ENCODE measurements at regions not wholly inside any gene's neighbourhood (a gene's known extent, or its start where the extent isn't known, plus 50 kb on each side); places are given as distances from the start of the nearest gene placed in this dataset.
"Not testable (repeated sequence)": the region's sequence is repeated elsewhere in the genome, so short reads cannot be mapped to it uniquely, and the experiment has no call there.

DNA sequence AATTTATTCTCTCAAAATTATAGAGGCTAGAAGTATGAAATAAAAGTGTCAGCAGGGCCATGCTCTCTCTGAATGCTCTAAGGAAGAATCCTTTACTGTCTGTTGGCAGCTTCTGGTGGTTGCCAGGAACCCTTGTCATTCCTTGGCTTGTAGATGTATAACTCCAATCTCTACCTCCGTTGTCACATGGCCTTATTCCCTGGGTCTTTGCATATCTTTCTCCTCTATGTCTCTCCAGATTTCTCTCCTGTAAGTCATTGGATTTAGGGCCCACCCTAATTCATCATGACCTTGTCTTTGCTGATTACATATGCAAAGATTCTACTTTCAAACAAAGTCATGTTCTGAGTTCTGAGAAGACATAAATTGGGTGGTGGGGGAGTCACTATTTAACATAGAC, 127.0 kb upstream of the CHST9 start:
- Mint-ChIP-seq H3K4me3 (no peak overlapping the region), H3K9me3 (peaks cover 13% of the 10 kb centered on the region), H3K36me3 (ENCODE audit: low read depth) (no peaks in the 10 kb centered on the region; the same call in 1 of the 2 replicates), H3K27ac (no peak overlapping the region), H3K27me3 (ENCODE audit: insufficient read depth) (no peaks in the 10 kb centered on the region), H3K4me1 (ENCODE audit: low read depth) (no peaks in the 10 kb centered on the region)
- TF ChIP-seq, protein P1, sequence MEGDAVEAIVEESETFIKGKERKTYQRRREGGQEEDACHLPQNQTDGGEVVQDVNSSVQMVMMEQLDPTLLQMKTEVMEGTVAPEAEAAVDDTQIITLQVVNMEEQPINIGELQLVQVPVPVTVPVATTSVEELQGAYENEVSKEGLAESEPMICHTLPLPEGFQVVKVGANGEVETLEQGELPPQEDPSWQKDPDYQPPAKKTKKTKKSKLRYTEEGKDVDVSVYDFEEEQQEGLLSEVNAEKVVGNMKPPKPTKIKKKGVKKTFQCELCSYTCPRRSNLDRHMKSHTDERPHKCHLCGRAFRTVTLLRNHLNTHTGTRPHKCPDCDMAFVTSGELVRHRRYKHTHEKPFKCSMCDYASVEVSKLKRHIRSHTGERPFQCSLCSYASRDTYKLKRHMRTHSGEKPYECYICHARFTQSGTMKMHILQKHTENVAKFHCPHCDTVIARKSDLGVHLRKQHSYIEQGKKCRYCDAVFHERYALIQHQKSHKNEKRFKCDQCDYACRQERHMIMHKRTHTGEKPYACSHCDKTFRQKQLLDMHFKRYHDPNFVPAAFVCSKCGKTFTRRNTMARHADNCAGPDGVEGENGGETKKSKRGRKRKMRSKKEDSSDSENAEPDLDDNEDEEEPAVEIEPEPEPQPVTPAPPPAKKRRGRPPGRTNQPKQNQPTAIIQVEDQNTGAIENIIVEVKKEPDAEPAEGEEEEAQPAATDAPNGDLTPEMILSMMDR (IDR thresholded peaks at IDR 0.05), result no peak
- DNase-seq, result no peak

DNA sequence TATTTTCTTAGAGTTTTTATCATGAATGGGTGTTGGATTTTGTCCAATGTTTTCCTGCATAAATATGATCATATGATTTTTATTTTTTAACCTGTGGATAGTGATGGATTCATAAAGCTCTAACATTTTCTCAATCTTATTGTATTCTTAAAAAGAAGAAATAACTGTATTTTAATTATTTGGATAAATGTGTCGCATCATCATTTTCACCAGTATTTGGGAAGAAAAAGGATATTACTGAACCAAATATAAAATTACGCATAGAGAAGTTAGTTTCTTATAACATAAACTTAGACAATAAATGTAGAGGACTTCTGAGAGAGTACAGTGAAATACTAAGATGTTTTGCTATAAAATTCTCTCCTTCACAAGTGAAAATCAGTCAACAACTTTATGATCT, 126.0 kb upstream of the CHST9 start:
- H3K4me1 Mint-ChIP-seq (ENCODE audit: low read depth), result no peaks in the 10 kb centered on the region
- TF ChIP-seq, protein P1 (IDR thresholded peaks at IDR 0.05), result no peak

DNA sequence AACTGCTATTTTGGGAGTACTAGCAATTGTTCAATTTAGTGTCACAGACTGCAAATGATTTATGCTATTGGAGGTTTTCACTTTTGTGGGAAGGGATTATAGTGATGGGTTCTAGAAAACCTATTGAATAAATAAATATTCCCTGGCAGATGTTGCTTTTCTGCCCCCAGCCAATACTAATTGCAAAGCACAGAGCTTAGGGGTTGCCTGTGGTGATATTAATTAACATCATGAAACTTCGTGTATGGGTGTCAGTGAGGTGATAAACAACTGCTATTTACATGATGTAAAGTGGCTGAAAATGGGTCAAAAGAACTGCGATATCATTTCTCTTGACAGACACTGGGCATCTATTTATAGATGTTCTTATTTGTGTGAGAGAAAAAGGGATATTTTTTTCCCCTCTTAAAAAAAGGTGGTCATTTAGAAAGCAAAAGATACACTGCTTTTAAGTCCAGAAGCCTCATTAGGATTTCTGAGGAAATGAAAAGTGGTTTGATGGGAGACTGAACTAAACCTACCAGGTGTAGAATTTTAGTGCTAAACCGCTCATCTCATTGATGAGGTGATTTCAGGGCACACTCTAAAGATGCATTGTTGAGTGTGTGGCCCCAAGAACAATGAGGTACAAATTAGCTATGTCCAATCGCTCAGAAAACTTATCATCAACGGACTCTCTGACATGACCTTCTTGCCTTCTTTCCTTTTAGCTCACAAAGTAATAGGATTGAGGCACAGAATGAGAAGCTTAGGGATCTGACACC, 116.7 kb upstream of the CHST9 start:
- no peaks in the 10 kb centered on the region for H3K36me3 Mint-ChIP-seq (ENCODE audit: low read depth)
- TF ChIP-seq, protein P1 (IDR thresholded peaks at IDR 0.05), result no peak
- H3K9me3 Mint-ChIP-seq, result peaks cover 27% of the 10 kb centered on the region
- no peak overlapping the region for H3K4me3 Mint-ChIP-seq
- H3K27me3 Mint-ChIP-seq (ENCODE audit: insufficient read depth), result no peaks in the 10 kb centered on the region
- no peak for DNase-seq
- H3K27ac Mint-ChIP-seq, result no peak overlapping the region
- H3K4me1 Mint-ChIP-seq (ENCODE audit: low read depth), result no peaks in the 10 kb centered on the region

More for the DNA sequence above, 126.0 kb upstream of the CHST9 start:
- H3K27ac Mint-ChIP-seq, result no peak overlapping the region
- H3K4me3 Mint-ChIP-seq, result no peak overlapping the region
- peaks cover 19% of the 10 kb centered on the region for H3K9me3 Mint-ChIP-seq
- H3K36me3 Mint-ChIP-seq (ENCODE audit: low read depth), result no peaks in the 10 kb centered on the region; the same call in 1 of the 2 replicates
- no peak for DNase-seq
- H3K27me3 Mint-ChIP-seq (ENCODE audit: insufficient read depth), result no peaks in the 10 kb centered on the region

DNA sequence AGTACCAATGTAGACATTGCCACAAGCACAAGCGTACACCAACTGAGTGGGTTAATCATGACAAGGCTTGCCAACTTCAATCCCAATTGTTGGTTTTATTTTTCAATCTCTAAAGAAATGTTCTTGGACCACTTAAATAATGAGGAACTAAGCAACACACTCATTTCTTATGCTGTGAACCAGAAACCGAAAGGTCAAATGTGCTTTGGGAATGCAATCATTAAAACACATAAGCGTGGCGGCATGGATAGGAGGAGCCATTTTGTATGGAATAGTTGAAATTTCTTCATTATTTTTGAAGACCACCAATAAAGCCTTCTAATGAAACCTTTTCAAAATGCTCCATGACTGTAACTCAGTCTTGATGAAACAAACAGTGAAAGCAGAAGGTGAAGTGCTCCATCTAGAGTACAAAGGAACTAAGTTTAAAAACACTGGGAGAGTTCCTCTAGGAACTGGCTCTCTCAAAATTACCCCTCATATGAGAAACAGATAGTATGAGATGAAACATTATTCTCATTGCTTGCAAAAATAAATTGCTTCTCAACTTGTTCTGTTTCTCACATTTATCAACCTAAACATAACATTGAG, 113.2 kb upstream of the CHST9 start:
- Mint-ChIP-seq H3K36me3 (ENCODE audit: low read depth) (no peaks in the 10 kb centered on the region), H3K9me3 (peaks cover 27% of the 10 kb centered on the region), H3K4me3 (no peak overlapping the region), H3K4me1 (ENCODE audit: low read depth) (no peaks in the 10 kb centered on the region), H3K27ac (no peak overlapping the region), H3K27me3 (ENCODE audit: insufficient read depth) (no peaks in the 10 kb centered on the region)
- TF ChIP-seq, protein P1 (IDR thresholded peaks at IDR 0.05), result no peak
- DNase-seq, result no peak

DNA sequence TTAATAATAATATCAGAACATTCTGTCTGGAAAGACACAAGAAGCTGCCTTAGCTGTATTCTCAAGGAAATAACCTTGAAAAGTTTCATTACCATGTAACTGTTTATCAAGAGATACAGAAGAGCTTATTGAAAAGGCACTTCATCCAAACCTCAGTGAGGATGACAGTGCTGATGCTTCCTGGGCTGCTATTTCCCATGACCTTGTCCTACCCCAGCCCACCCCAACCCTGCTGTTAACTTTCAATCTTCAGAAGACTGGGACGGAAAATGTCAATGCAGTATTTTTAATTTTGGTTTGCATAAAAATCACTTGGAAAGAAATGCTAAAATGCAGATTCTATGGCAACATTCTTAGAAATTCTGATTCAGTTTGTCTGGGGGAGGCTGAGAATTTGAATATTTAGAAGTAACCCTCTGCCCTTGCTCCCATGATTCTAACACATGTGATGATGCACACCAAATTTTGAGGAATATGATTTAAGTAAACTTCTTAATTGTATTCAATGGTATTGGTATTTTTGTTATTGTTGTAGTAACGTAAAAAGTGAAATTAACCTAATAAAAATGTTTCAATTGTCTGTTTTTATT, 101.0 kb upstream of the CHST9 start:
- not testable (repeated sequence) for H3K27me3 Mint-ChIP-seq (ENCODE audit: insufficient read depth); H3K36me3 Mint-ChIP-seq (ENCODE audit: low read depth); H3K27ac Mint-ChIP-seq; H3K4me3 Mint-ChIP-seq; H3K9me3 Mint-ChIP-seq; DNase-seq; H3K4me1 Mint-ChIP-seq (ENCODE audit: low read depth)

DNA sequence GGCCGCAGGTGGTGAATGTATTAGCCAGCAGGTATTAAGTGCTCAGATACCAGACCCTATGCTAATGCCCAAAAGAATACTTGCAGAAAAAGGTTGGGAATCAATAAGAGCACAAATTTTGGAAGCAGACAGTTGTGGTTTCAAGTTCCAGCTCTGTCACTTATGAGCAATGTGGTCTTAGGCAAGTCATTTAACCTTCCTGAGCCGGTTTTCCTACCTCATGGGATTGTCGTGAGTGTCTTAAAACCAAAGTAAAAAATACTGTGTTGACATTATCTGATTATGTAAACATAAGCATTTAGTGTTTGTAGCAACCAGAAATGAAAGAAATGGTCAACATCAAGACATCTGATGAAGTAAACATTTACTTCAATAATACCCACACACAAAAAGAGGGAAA, 93.0 kb upstream of the CHST9 start:
- H3K36me3 Mint-ChIP-seq (ENCODE audit: low read depth), result no peaks in the 10 kb centered on the region
- TF ChIP-seq, protein P1 (IDR thresholded peaks at IDR 0.05), result no peak
- peaks cover 27% of the 10 kb centered on the region for H3K9me3 Mint-ChIP-seq
- H3K27me3 Mint-ChIP-seq (ENCODE audit: insufficient read depth), result no peaks in the 10 kb centered on the region
- no peak for DNase-seq
- no peaks in the 10 kb centered on the region for H3K4me1 Mint-ChIP-seq (ENCODE audit: low read depth)
- H3K4me3 Mint-ChIP-seq, result no peak overlapping the region
- H3K27ac Mint-ChIP-seq, result no peak overlapping the region
